ENCODE measurements at regions not wholly inside any gene's neighbourhood (a gene's known extent, or its start where the extent isn't known, plus 50 kb on each side); places are given as distances from the start of the nearest gene placed in this dataset.
A peak's percentile ranks its signal among the peaks of the same experiment; 100 is the strongest.
"Not testable (repeated sequence)": the region's sequence is repeated elsewhere in the genome, so short reads cannot be mapped to it uniquely, and the experiment has no call there.

- no peak for DNase-seq
Observed at GRCh38 chr16:16960785-16961184, 510.0 kb downstream of the XYLT1 start.

- no peak for DNase-seq
Observed at GRCh38 chr16:16966439-16966838, 504.3 kb downstream of the XYLT1 start.

GRCh38 chr16:16971042-16971441 is 499.7 kb downstream of the XYLT1 start:
- no peak for DNase-seq

GRCh38 chr16:16972831-16973230 is 497.9 kb downstream of the XYLT1 start:
- DNase-seq, result no peak

GRCh38 chr16:16973707-16974591 is 496.8 kb downstream of the XYLT1 start:
- DNase-seq, result no peak

GRCh38 chr16:16982614-16983013 is 488.1 kb downstream of the XYLT1 start:
- DNase-seq, result no peak

- DNase-seq, result no peak
Observed at GRCh38 chr16:16983582-16983981, 487.2 kb downstream of the XYLT1 start.

- DNase-seq, result not testable (repeated sequence)
Observed at GRCh38 chr16:16984091-16984490, 486.7 kb downstream of the XYLT1 start.

- DNase-seq, result no peak
Observed at GRCh38 chr16:16985707-16986106, 485.1 kb downstream of the XYLT1 start.

GRCh38 chr16:16988963-16989362 is 481.8 kb downstream of the XYLT1 start:
- no peak for DNase-seq

GRCh38 chr16:16989368-16989767 is 481.4 kb downstream of the XYLT1 start:
- DNase-seq, result no peak

GRCh38 chr16:16991711-16992110 is 479.0 kb downstream of the XYLT1 start:
- DNase-seq, result no peak

GRCh38 chr16:16992975-16993765 is 477.6 kb downstream of the XYLT1 start:
- peak in 2 of 3 donors; percentile 11 to 19 for DNase-seq

- DNase-seq, result no peak
Observed at GRCh38 chr16:16994831-16995230, 475.9 kb downstream of the XYLT1 start.

GRCh38 chr16:16996827-16997226 is 473.9 kb downstream of the XYLT1 start:
- no peak for DNase-seq

- DNase-seq, result no peak
Observed at GRCh38 chr16:16997349-16997748, 473.4 kb downstream of the XYLT1 start.

- DNase-seq, result no peak
Observed at GRCh38 chr16:17001471-17001870, 469.3 kb downstream of the XYLT1 start.

- no peak for DNase-seq
Observed at GRCh38 chr16:17002565-17002964, 468.2 kb downstream of the XYLT1 start.

- DNase-seq, result not testable (repeated sequence)
Observed at GRCh38 chr16:17005963-17006362, 464.8 kb downstream of the XYLT1 start.

- no peak for DNase-seq
Observed at GRCh38 chr16:17011712-17012111, 459.0 kb downstream of the XYLT1 start.

- DNase-seq, result no peak
Observed at GRCh38 chr16:17013038-17013437, 457.7 kb downstream of the XYLT1 start.

GRCh38 chr16:17014484-17015121 is 456.2 kb downstream of the XYLT1 start:
- no peak for DNase-seq

GRCh38 chr16:17015702-17016101 is 455.1 kb downstream of the XYLT1 start:
- DNase-seq, result no peak

All from suppressor macrophage treated with lipopolysaccharide for 1 hour (primary cell).